ENCODE measurements at regions not wholly inside any gene's neighbourhood (a gene's known extent, or its start where the extent isn't known, plus 50 kb on each side); places are given as distances from the start of the nearest gene placed in this dataset.

DNA sequence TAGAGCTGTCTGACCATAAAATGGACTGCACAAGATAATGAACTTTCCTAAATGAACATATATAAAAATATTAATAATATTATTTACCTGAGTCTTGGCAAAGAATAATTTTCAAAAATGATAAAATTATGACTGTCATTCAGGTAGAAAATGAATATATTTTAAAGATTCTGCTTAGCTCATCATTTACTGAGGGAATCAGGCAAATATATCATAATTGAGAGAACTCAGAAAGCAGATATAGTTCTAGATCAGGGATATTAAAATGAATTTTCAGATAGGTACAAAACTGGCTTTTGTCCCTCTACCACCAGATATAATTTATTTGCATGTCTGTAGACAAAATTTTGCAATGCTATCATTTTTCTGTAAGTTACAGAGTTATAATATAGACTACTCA is 86.1 kb upstream of the CPM start:
- TF ChIP-seq CTCF (IDR thresholded peaks at IDR 0.05) (no peak), EZH2 (IDR thresholded peaks at IDR 0.05; ENCODE audit: borderline replicate concordance, insufficient read depth, low read depth, low read length, poor library complexity, severe bottlenecking) (no peak)
